Vagina (tissue), 2 donors: ENCODE measurements at regions not wholly inside any gene's neighbourhood (a gene's known extent, or its start where the extent isn't known, plus 50 kb on each side); places are given as distances from the start of the nearest gene placed in this dataset.

ENCODE experiments used
- CTCF ChIP-seq, 3 experiments: fragments of 450-650 bp in 2 of 3; fragments of 200-600 bp in 1 of 3; sonication (generic) in 1 of 3; IDR thresholded peaks; one replicate each; pipeline ENCODE4 v1.5.1; 2017 to 2019; ENCODE audit warnings: antibody characterized with exemption in 3 of 3, mild to moderate bottlenecking in 2 of 3, moderate library complexity in 2 of 3
- POLR2A ChIP-seq, 2 donors: fragments of 450-650 bp; IDR thresholded peaks; one replicate each; pipeline ENCODE4 v1.6.1; 2017; ENCODE audit warnings: antibody characterized with exemption in 2 of 2, mild to moderate bottlenecking in 2 of 2, moderate library complexity in 2 of 2

- TF ChIP-seq CTCF (IDR thresholded peaks at IDR 0.05) (no peak), POLR2A (IDR thresholded peaks at IDR 0.05) (no peak)
Measured at GRCh38 chr1:95754412-95754811, 520.4 kb downstream of the RWDD3 start.
